Testis (tissue), 2 donors: ENCODE measurements at regions not wholly inside any gene's neighbourhood (a gene's known extent, or its start where the extent isn't known, plus 50 kb on each side); places are given as distances from the start of the nearest gene placed in this dataset.

Experiments
- CTCF ChIP-seq, 3 experiments: fragments of 450-650 bp in 2 of 3; fragments of 200-600 bp in 1 of 3; sonication (generic) in 1 of 3; IDR thresholded peaks; one replicate each; pipeline ENCODE4 v1.5.1; 2016 to 2019; ENCODE audit warnings: antibody characterized with exemption in 3 of 3, mild to moderate bottlenecking in 2 of 3, moderate library complexity in 1 of 3
- POLR2A ChIP-seq: fragments of 450-650 bp; IDR thresholded peaks from one replicate; pipeline ENCODE4 v1.6.1; 2017; ENCODE audit warnings: antibody characterized with exemption, mild to moderate bottlenecking, moderate library complexity

GRCh38 chr9:88043647-88044046 lies 69.3 kb upstream of the CDK20 start:
- no peak for TF ChIP-seq CTCF (IDR thresholded peaks at IDR 0.05)
- TF ChIP-seq POLR2A, result no peak
